Central memory CD4-positive, alpha-beta T cell (primary cell): ENCODE measurements at regions not wholly inside any gene's neighbourhood (a gene's known extent, or its start where the extent isn't known, plus 50 kb on each side); places are given as distances from the start of the nearest gene placed in this dataset.
"Not testable (repeated sequence)": the region's sequence is repeated elsewhere in the genome, so short reads cannot be mapped to it uniquely, and the experiment has no call there.

ENCODE experiments used
- DNase-seq: peaks from one replicate; pipeline ENCODE4 v3.0.0; 2022

DNA sequence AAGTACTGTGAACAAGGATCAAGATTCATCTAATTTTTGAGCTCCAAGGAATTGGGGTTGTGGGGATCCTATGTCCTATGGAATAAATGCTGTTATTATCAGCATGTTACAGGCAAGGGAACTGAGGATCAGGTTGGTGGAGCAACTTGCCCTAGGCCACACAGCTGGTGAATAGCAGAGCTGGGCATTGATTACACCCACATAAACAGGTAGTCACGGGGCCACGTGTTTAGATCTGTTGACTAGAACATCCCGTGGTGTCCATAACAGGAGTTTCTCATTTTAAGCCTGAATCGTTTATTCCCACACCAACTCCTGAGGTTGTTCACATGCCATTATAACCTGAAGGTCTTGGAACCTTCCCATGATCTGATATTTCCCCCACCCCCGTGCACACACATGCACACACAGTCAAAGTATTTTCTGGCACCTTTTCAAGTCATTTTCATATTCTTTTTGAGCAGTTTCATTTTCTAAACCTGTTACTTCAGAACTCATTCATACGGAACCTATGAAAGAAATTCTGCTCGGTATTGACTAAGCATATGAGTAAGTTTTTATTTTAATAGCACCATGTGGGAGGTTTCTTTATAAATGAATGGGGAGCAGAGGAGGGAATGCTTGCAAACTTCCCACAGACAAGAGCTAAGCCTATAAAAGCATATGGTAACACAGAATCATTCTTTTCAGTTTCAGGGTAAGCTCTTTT, 338.1 kb downstream of the ANAPC1 start:
- not testable (repeated sequence) for DNase-seq

DNA sequence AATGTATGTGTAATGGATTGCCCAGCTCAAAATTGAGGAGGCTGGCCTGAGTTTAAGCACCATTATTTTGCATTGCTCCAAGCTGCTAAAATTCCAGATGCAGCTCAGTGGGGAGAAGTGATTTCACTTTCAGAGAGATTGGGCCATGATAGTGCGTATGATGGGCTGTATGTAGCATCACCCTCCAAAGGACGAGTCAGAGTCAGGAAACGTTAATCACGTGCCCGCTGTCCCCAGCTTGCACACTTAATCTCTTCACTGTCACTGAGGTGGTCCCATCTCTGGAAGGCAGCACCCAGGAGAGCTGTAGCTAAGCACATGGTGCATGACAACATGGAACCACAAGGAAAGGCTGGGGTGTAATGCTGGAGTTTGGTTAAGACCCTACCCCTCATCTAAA, 337.4 kb downstream of the ANAPC1 start:
- DNase-seq: not testable (repeated sequence)

DNA sequence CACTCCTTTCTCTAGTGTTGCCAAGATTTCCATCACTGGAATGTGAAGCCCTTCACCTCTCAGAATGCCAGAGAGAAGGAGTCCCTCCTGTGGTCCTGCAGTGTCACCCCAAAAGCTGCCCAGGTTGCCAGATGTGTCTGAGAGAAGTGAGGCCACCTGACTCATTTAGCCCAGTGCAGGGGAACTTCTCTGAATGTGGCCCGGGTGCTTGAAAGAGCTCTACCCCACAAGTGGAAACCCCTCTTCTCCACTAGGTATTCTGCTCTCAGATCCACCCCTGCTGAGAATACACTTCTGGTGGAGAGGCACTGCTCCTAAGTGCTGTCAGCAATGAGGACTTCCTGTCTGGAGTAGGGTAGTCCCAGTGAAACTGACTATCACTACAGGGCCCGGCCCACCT, 334.8 kb downstream of the ANAPC1 start:
- not testable (repeated sequence) for DNase-seq

DNA sequence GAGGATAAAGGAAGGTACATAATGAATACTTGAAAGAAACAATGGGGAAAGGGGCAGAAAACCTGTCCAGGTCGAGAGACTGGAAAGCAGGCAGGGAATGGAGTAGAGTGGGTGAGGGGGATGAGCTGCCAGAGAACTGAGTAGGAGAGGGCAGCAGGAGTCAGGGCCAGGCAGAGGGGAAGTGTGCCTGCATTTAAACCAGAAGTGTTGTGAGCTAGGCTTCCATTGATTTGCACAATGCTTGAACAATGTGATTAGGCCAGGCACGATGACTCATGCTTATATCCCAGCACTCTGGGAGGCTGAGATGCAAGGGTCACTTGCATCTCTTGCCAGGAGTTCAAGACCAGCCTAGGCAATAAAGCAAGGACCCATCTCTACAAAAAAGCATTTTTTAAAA, 332.6 kb downstream of the ANAPC1 start:
- DNase-seq: not testable (repeated sequence)

DNA sequence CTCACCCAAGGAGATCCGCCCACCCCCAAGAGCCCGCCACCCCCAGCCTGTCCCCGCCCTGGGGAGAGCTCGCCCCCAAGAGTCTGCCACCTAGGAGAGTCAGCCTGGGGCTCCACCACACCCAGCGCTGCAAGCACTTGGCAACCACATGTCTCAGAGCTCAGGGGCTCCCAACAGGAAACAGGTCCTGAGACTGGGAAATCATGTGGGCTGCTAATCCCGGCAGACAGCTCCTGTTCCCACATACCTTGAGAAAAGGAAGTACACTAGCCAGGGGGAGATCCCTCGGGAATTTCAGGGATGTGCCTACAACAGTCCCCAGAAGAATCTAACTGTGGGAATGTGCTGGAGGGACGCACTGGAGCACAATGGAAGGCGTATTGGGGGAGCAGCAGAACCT, 331.4 kb downstream of the ANAPC1 start:
- DNase-seq: not testable (repeated sequence)

DNA sequence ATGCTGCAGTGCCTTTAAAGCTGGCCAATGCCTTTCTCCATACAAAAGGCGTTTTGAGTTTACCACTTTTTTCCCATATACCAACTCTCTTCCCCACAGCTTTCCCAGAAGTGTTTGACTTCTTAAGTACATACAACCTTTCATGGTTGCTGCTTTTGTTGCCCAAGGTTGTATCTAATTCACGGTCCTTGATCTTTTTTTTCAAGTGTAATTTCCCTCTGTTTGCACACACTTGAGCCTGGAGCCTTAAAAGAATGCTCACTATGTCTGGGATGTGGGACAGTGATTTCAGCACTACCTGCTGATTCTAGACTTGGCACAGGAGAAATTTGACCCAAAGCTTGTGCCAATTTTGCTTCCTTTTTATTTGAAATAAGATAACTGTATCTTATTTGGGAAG, 324.7 kb downstream of the ANAPC1 start:
- not testable (repeated sequence) for DNase-seq

DNA sequence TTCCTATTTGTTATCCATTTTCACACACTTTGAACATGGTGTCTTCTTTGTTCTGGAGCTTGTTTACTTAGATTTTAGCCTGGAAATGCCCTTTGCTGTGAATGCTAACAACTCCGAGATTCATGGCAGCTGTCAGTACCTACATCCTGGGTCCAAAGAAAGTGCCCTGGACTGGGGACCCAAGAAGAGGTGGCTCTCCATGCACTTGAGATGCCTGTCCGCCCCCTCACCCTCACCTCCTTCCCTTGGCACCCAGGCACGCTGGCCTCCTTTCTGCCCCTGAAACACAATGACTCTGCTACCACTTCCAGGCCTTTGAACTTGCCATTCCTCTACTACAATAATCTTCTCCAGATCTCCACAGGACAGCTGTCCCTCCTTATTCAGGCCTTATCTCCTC, 324.2 kb downstream of the ANAPC1 start:
- DNase-seq: not testable (repeated sequence)

DNA sequence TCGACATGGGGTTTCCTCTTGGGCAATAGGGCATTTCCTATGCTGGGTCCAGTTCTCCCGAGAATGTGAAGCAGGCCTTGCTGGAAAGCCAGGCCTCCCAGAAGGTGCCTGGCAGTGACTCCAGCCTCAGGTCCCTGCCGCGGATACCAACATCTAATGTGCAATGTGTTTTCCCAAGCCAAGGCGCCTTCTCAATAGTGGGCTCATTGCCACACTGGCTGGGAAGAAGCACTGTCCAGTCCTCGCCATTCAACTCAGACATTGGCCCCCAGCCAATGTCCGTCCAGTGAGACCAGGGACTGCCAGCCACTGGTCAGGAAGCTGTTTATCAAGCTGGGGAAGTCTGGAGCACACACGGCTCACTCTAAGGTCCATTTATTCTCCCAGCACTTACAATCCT, 317.9 kb downstream of the ANAPC1 start:
- DNase-seq: not testable (repeated sequence)

DNA sequence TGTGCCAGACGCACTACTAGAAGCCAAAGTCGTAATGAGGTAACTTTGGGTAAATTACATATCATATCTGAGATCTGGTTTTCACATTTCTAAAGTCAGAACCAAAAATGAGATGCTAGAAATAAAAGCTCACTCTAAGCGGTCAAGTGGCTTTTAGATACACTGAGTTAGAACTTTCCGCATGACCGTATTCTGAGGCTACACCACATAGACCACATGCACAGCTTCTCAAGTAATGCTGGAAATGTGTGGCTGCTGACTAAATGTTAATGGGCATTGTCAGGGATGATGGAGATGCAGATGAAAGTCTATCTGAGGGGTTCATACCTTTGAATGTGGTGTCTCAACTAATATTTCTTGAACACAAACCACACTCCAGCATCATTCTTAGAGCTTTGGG, 316.8 kb downstream of the ANAPC1 start:
- DNase-seq: not testable (repeated sequence)

DNA sequence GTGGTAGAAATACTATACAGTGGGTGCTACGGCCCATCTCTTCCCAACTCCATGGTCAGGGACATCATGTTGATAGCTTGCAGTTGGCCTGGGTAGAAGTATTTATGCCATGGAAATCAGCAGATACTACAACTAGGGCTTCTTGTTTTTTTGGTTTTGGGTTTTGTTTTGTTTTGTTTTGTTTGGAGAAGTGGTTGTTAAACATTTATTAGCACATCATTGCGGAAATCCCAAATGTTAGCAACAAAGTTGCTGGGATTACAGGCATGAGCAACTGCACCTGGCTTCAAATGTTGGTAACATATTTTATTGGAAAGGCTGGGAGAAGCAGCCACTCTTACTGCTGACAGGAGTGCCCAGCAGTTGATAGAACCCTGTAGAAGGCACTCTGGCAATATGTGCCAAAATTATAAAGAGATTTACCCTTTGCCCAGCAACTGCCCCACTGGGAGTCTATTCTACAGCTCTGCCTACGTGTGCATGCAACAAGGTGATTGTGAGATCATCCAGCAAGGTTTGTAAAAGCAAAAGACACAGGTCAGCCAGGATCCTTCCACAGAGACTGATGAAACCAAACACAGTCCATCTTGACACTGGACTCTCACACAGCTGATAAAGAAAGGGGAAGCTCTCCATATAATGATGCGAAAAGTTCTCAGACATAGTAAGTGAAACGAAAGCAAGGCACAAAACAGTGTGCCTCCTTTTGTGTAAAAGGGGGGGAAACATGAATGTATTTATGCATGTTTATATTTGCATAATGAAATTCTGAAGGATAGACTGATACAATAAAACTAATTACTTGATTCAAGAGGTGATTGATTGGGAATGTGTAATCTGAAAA, 314.4 kb downstream of the ANAPC1 start:
- DNase-seq: not testable (repeated sequence)

DNA sequence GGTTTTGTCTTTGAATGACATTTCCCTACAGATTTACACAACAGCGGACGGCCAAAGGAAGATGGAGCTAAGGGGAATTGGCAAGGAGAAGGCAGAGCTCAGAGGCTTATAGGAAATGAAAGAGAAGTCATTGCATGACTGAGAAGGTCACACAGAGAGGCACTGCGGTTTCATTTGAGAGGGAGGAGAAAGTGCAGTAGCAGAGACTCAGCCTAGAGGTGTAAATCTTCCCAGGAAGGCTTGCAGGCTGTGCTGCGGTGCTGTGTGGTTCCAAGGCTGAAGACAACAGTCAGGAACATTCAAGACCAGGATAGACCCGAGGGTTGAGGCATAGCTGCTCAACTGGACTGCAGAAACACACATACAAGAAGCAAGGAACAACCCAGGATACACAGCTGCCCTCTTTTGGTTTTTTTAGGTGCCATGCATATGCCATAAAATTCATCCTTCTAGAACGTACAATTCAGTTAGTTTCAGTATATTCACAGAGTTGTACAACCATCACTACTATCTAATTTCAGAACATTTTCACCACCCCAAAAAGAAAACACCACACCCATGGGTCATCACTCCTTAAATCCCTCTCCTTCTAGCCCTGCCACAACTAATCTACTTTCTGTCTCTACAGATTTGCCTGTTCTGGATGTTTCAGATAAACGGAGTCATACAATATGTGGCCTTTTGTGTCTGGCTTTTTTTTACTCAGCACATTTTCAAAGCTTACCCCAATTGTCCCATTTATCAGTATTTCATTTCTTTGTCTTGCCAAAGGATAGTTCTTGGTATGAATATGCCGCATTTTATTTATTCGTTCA, 313.5 kb downstream of the ANAPC1 start:
- DNase-seq: not testable (repeated sequence)

DNA sequence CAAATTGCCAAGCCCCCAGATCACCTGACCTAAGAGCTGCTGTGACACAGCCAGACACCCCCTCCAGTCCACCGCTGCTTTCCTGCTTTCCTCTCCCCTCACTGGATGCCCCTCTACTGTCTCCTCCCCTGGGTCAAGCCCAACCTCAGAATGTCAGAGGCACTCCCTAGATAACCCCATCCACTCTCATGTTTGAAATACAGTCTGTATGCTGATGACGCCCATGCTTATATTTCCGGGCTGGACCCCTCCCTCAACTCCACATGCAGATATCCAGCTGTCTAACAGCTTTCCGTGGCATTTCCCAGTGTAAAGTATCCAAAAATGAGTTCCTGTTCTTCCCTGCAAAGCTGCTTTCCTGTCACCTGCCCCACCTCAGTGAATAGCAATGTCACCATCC, 309.2 kb downstream of the ANAPC1 start:
- not testable (repeated sequence) for DNase-seq

DNA sequence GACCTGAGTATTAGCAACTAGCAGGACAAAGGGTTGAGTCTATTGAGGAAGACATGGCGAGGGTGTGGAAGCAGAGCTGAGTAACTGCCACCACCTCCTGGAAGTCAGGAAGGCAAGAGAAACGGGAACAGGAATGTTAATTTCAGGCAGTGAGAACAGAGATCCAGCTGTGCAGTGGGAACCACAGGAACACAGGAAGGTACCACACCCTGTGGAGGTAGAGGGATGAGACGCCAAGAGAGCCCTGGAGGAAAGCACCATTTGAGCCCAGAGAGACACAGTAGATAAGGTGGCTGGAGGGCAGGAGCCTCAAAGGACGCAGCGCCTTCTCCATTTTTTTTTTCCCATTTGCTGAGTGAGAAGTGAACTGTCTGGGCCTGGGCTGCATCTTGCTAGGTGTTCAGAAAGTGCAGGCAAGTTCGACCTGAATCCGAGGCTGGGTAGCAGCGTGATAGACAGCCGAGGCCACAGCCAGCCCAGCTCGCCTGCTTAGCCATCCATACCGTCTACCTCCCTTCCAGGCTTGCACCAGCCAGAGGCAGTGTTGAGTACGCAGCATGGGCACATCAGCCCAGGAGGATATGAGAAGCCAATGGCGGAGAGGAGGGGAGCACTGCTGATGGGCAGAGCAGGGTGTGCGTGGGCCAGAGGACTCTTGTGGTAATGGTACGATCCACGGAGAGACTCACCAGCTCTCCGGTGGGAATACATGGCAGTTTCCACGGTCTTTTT, 306.7 kb downstream of the ANAPC1 start:
- DNase-seq: not testable (repeated sequence)

DNA sequence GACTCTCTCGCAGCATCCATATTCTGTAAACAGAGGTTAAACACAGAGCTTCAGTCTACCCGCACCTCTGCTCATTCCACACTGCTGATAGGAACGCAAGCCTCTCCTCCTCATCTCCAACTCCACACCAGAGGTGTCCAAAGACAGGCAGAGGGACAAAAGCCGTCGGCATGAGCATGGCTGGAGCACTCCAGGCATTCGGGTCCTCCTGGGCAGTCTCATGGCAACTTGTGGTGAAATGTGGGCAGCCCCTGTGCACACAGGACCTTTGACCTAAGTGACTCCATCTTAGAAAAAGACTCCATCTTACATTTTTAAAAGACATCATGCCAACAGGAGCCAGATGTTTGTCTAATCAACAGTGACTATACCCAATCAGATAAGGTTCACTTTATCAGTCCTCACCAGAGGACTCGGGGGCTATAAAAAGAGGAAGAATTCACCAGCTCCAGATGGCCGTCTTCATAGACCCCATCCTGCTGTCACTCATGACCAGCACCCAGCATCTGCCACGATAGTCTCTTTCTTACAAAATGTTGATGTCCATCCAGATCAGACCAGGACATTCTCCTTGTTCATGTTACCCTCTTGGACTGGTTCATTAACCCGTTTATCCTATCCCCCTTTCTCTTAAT, 304.4 kb downstream of the ANAPC1 start:
- DNase-seq: not testable (repeated sequence)

DNA sequence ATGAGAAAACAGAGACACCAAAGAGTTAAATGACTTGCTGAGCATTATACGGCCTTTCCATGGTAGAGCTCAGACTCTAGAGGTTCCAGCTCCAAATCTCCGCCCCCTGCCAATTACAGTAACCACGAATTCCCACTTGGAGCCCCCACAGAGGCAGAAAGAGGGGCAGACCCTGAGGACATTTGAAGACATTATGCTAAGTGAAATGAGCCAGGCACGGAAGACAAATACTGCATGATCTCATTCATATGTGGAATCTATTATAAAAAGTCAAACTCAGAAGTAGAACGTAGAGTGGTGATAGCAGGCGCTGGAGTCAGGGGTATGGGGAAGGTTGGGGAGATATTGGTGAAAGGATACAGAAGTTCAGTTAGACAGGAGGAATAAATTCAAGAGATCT, 303.4 kb downstream of the ANAPC1 start:
- not testable (repeated sequence) for DNase-seq

DNA sequence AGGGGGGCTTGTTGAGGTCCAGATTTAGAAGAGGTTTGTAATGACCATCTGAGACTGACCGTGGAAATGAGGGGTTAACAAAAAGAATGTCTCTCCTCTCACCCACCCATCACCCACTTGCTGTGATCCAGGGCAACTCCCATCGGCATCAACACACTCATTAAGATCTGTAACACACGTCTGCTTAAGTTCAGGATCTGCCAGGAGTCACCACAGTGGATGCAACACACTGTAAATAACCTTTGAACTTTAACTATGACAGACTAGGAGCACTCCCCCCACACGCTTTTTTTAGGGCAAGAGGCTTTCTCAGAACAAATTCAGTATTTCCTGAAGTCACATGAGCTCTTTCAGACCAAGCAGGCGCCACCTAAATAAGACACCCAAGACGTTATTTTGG, 301.9 kb downstream of the ANAPC1 start:
- DNase-seq: not testable (repeated sequence)

DNA sequence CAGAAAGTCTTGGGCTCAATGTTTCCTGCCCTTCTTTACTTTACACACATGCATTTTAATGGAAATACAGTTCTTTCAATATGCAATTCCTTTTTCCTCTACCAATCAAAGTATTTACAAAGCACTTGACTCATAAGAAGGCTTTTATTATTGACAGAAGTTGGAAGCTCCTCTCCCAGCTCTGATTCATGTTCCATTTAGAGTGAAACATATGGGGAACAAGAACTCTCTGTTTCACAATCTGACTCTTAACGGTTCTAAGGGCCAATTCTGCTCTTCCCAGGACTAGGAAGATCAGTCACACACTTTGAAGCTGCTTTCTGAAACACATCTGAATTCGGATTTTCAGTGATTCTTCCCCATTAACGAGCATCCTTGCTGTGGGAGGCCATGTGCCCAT, 300.5 kb downstream of the ANAPC1 start:
- not testable (repeated sequence) for DNase-seq

DNA sequence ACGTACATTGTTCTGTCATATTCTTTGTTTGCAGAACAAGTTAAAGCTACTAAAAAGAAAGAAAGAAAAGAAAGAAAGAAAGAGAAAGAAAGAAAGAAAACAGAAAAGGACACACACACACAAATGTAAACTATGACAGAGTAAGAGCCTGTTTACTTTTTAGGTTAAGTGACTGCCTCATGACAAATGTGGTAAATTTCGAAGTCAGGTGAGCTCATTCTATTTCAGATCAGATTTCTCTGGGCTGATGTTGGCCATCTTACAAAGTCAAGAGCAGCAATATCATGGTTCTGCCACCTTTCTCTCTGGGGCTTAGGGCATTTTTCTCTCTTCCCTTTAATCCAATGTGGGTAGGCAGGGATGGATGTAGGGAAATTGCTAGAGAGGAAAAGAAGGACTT, 299.5 kb downstream of the ANAPC1 start:
- DNase-seq: not testable (repeated sequence)

DNA sequence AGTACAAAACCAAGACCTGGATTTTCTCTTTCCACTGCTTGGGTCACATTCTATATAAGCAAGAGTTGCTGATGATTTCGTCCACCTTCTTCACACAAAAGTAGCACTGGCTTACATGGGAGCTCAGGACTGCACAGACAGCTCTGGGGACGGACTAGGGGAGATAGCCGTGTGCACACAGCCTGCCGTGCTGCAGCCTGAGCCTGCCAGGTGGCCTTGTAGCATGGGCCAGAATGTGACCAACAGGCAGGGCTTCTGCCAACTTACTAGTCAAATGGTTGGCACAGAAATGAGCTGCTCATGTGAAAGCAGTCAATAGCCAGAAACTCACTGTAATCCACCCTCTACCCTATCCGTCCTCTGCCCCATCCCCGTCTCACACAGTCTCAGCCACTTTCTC, 299.0 kb downstream of the ANAPC1 start:
- DNase-seq: not testable (repeated sequence)

DNA sequence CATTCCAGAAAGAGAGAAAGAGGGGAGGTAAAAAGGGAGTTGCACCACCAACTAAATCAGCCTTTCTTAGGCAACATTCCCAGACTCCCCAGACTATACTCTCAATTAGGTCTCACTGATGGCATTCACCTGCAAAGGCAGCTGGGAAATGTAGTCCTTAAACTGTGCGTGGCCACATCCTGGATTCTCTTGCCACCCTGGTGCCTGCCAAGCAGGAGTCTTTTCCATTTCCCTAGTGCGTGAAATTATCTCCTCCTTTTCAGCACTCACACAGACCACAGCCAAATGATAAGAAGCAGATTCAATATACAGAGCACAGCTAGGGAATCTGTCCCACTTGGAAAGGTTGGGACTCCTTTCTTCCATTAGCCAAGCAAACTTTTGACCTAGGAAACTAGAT, 298.0 kb downstream of the ANAPC1 start:
- DNase-seq: not testable (repeated sequence)

DNA sequence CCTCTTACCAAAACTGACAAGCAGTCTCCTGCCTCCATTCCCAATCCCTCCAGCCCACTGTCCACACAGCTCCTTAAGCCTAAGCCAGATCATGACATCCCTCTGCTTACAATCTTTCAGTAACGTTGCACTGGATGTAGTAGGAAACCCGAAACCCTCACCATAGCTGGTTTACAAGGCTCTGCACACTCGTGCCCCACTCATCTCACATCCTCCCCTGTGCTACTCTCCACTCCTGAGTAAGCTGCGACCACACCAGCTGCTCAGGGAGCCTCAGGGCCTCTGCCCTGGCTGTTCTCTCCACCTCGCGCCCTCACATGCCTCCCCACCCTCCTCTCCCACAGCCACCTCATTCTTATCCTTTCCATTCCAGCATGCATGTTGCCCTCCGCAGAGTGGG, 288.9 kb downstream of the ANAPC1 start:
- DNase-seq: not testable (repeated sequence)
